ENCODE measurements at regions not wholly inside any gene's neighbourhood (a gene's known extent, or its start where the extent isn't known, plus 50 kb on each side); places are given as distances from the start of the nearest gene placed in this dataset.
A peak's percentile ranks its signal among the peaks of the same experiment; 100 is the strongest.

DNA sequence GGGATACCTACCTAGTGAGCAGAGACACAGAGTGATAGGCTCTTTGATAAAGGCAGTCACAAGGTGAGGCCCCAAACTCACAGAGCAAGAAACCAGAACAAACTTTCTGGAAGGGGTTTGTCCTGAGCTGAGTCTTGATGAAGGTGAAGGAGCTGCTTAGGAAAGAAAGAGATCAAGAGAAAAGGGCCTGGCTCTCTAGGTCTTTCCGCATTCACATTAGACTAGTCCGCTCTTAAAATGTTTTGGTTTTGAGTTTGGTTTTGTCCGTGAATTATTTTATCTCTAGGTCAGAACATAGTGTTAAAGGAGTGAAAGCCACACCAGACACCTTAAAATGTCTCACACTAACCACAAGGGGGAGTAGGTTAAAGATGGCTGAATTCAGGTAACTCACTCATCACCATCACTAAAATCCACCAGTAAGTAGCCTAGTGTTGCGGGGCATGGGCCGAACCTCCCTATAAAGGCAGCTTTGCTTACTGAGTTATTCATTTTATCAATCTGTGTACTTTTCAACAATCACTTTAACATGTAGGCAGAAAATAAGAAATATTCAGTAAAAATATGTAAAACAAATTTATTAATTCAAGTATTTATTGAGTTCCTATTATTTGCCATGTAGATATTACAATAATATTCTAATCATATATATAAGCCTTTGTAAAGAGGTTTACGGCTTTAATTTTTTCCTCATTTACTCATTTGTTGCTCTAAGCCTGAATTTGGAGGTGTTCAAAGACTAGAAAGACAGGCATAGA, 121.5 kb upstream of the TSC22D2 start:
- H3K4me3 ChIP-seq = no peak overlapping the region
- H3K9me3 ChIP-seq = no peaks in the 10 kb centered on the region
- no peaks in the 10 kb centered on the region for H3K4me1 ChIP-seq
- DNase-seq (no peak), ATAC-seq (peak; percentile 94 to 99 (median 96))
- peaks cover 0 to 2% (median 0%) of the 10 kb centered on the region in 4 donors for H3K36me3 ChIP-seq
- TF ChIP-seq, protein P1, sequence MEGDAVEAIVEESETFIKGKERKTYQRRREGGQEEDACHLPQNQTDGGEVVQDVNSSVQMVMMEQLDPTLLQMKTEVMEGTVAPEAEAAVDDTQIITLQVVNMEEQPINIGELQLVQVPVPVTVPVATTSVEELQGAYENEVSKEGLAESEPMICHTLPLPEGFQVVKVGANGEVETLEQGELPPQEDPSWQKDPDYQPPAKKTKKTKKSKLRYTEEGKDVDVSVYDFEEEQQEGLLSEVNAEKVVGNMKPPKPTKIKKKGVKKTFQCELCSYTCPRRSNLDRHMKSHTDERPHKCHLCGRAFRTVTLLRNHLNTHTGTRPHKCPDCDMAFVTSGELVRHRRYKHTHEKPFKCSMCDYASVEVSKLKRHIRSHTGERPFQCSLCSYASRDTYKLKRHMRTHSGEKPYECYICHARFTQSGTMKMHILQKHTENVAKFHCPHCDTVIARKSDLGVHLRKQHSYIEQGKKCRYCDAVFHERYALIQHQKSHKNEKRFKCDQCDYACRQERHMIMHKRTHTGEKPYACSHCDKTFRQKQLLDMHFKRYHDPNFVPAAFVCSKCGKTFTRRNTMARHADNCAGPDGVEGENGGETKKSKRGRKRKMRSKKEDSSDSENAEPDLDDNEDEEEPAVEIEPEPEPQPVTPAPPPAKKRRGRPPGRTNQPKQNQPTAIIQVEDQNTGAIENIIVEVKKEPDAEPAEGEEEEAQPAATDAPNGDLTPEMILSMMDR (IDR thresholded peaks at IDR 0.05) = peak; percentile 52 to 79 (median 68)
- TF ChIP-seq POLR2A (IDR thresholded peaks at IDR 0.05) = no peak
- intact Hi-C loops (cut with DNase I) = no loop called here
- peak overlapping the region in 1 of 3 donors; percentile 5 for H3K27ac ChIP-seq
- no peaks in the 10 kb centered on the region for H3K27me3 ChIP-seq
- WGBS (ENCODE audit: insufficient coverage, low coverage, low lambda C conversion rate, missing lambda C conversion rate) = 47% methylated on average over 6 of the region's 6 CpGs

GRCh38 chr3:150285601-150286000, 122.5 kb upstream of the TSC22D2 start:
- 80% methylated on average over 2 of the region's 2 CpGs for WGBS (ENCODE audit: insufficient coverage, low coverage, low lambda C conversion rate, missing lambda C conversion rate)
- no peaks in the 10 kb centered on the region for H3K9me3 ChIP-seq

GRCh38 chr3:150278843-150279381, 129.2 kb upstream of the TSC22D2 start:
- TF ChIP-seq POLR2A (IDR thresholded peaks at IDR 0.05) = no peak
- TF ChIP-seq, protein P1 (IDR thresholded peaks at IDR 0.05) = no peak
- Histone ChIP-seq H3K27ac (peak overlapping the region in 2 of 3 donors; percentile 52 to 59), H3K27me3 (no peaks in the 10 kb centered on the region), H3K9me3 (no peaks in the 10 kb centered on the region), H3K36me3 (no peaks in the 10 kb centered on the region), H3K4me1 (peaks cover 0 to 9% (median 4%) of the 10 kb centered on the region in 4 donors), H3K4me3 (no peak overlapping the region)
- 28% methylated on average over 7 of the region's 7 CpGs for WGBS (ENCODE audit: insufficient coverage, low coverage, low lambda C conversion rate, missing lambda C conversion rate)
- DNase-seq (no peak), ATAC-seq (peak; percentile 86 to 96 (median 88))
- intact Hi-C loops (cut with DNase I) = no loop called here

More at GRCh38 chr3:150285601-150286000, 122.5 kb upstream of the TSC22D2 start:
- intact Hi-C loops (cut with DNase I) = no loop called here
- DNase-seq (no peak), ATAC-seq (no peak)
- no peak overlapping the region for H3K4me3 ChIP-seq
- H3K36me3 ChIP-seq = peaks cover 0 to 2% (median 0%) of the 10 kb centered on the region in 4 donors
- H3K27me3 ChIP-seq = no peaks in the 10 kb centered on the region
- no peak overlapping the region for H3K27ac ChIP-seq
- H3K4me1 ChIP-seq = no peaks in the 10 kb centered on the region
- TF ChIP-seq, protein P1 (IDR thresholded peaks at IDR 0.05) = no peak
- TF ChIP-seq POLR2A (IDR thresholded peaks at IDR 0.05) = no peak

GRCh38 chr3:150278195-150278594, 129.9 kb upstream of the TSC22D2 start:
- Histone ChIP-seq H3K36me3 (no peaks in the 10 kb centered on the region), H3K4me1 (peaks cover 0 to 9% (median 4%) of the 10 kb centered on the region in 4 donors), H3K9me3 (no peaks in the 10 kb centered on the region), H3K27ac (peak overlapping the region; percentile 6 to 59 (median 52)), H3K4me3 (no peak overlapping the region), H3K27me3 (no peaks in the 10 kb centered on the region)
- intact Hi-C loops (cut with DNase I) = no loop called here
- no peak for DNase-seq
- ATAC-seq = peak in 3 of 4 donors; percentile 15 to 42 (median 17)
- TF ChIP-seq POLR2A (IDR thresholded peaks at IDR 0.05) = no peak
- TF ChIP-seq, protein P1 (IDR thresholded peaks at IDR 0.05) = no peak
